ENCODE measurements at regions not wholly inside any gene's neighbourhood (a gene's known extent, or its start where the extent isn't known, plus 50 kb on each side); places are given as distances from the start of the nearest gene placed in this dataset.

- Histone ChIP-seq H3K27ac (ENCODE audit: low read length) (no peak overlapping the region), H3K36me3 (ENCODE audit: control insufficient read depth, insufficient read depth, low read length) (no peaks in the 10 kb centered on the region), H3K27me3 (ENCODE audit: control insufficient read depth, insufficient read depth, low read length) (no peaks in the 10 kb centered on the region), H3K4me3 (ENCODE audit: low read depth in 2 of 2, low read length in 2 of 2) (no peak overlapping the region), H3K9me3 (ENCODE audit: control insufficient read depth, insufficient read depth, low read depth, low read length) (no peaks in the 10 kb centered on the region; the same call in 1 of the 2 replicates), H3K4me1 (ENCODE audit: control insufficient read depth, insufficient read depth, low read length) (no peaks in the 10 kb centered on the region)
- ChIA-PET CTCF (no interaction called here), POLR2A (no interaction called here)
- intact Hi-C loops (cut with micrococcal nuclease; ENCODE audit: unreplicated experiment): no loop called here
- DNase-seq (ENCODE audit: low read depth, low spot score) (no peak), ATAC-seq (no peak)
- in situ Hi-C loops (cut with HindIII; ENCODE audit: low pct_unique_long_range_greater_than_20kb, low sequenced_read_pairs): no loop called here
- TF ChIP-seq POLR2AphosphoS5 (IDR thresholded peaks at IDR 0.05; ENCODE audit: low read depth, low read length) (no peak), CTCF (IDR thresholded peaks at IDR 0.05) (no peak)
- BruUV-seq (replicated peaks): no TSS peak
Observed at GRCh38 chr10:105875050-105875449, 1234.0 kb downstream of the SORCS3 start.

- Histone ChIP-seq H3K4me3 (ENCODE audit: low read depth in 2 of 2, low read length in 2 of 2) (no peak overlapping the region), H3K27me3 (ENCODE audit: control insufficient read depth, insufficient read depth, low read length) (no peaks in the 10 kb centered on the region), H3K36me3 (ENCODE audit: control insufficient read depth, insufficient read depth, low read length) (no peaks in the 10 kb centered on the region), H3K4me1 (ENCODE audit: control insufficient read depth, insufficient read depth, low read length) (no peaks in the 10 kb centered on the region), H3K9me3 (ENCODE audit: control insufficient read depth, insufficient read depth, low read depth, low read length) (no peaks in the 10 kb centered on the region; the same call in 1 of the 2 replicates), H3K27ac (ENCODE audit: low read length) (no peak overlapping the region)
- in situ Hi-C loops (cut with HindIII; ENCODE audit: low pct_unique_long_range_greater_than_20kb, low sequenced_read_pairs) (no loop called here), intact Hi-C loops (cut with micrococcal nuclease; ENCODE audit: unreplicated experiment) (no loop called here)
- TF ChIP-seq SIN3A (IDR thresholded peaks at IDR 0.05; ENCODE audit: borderline replicate concordance, insufficient read depth, low read depth, low read length) (no peak), TCF7L2 (IDR thresholded peaks at IDR 0.05; ENCODE audit: low read depth, low read length) (no peak), POLR2AphosphoS5 (IDR thresholded peaks at IDR 0.05; ENCODE audit: low read depth, low read length) (no peak), REST (IDR thresholded peaks at IDR 0.05; ENCODE audit: insufficient read depth in 1 of 2, low read depth in 2 of 2, low read length in 1 of 2) (no peak), CTCF (IDR thresholded peaks at IDR 0.05) (no peak)
- DNase-seq (ENCODE audit: low read depth, low spot score) (no peak), ATAC-seq (no peak)
- CTCF ChIA-PET: no interaction called here
- POLR2A ChIA-PET: no interaction called here
- no TSS peak for BruUV-seq (replicated peaks)
Observed at GRCh38 chr10:105872665-105873064, 1231.6 kb downstream of the SORCS3 start.

All from Panc1 (cell line).